Dermis blood vessel endothelial cell (primary cell): ENCODE measurements at regions not wholly inside any gene's neighbourhood (a gene's known extent, or its start where the extent isn't known, plus 50 kb on each side); places are given as distances from the start of the nearest gene placed in this dataset.
A peak's percentile ranks its signal among the peaks of the same experiment; 100 is the strongest.

ENCODE experiments used
- DNase-seq: peaks from one replicate; pipeline ENCODE4 v3.0.0; 2010

- no peak for DNase-seq
Measured at GRCh38 chrY:15404551-15404950, 880.2 kb downstream of the NLGN4Y start.

DNA sequence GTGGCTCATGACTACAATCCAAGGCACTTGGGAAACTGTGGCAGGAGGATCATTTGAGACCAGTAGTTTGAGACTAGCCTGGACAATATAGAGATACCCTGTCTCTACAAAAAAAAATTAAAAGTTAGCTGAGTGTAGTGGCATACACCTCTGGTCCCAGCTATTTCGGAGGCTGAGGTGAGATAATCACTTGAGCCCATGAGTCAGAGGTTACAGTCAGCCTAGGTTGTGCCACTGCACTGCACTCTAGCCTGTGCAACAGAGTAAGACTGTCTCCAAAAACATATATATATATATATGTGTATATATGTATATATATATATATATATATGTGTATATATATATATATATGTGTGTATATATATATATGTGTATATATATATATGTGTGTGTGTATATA, 890.8 kb downstream of the NLGN4Y start:
- no peak for DNase-seq

GRCh38 chrY:15418613-15419012, 894.3 kb downstream of the NLGN4Y start:
- no peak for DNase-seq

DNA sequence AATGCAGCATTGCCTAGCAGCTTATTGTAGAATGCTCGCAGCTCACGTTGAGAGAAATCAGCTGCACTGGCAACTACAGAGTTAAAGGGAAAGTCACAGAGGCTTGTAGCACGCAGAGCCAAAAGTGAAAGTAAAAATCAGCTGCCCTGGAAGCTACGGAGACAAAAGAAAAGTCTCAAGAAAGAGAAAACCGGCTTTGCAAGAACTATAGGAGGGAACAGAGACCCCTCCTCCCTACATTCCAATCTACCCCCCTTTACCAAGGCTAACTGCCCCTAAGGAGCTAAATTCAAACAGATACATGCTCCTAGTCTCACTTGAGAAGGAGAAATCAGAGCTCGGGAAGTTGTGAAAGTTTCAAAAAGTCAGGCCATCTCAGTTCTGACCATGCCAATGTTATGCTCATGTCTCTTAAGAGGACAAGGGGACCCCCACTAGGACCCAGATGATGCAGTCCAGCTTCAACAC, 900.4 kb downstream of the NLGN4Y start:
- peak; percentile 2 for DNase-seq

GRCh38 chrY:15440021-15440695, 915.8 kb downstream of the NLGN4Y start:
- DNase-seq: no peak

DNA sequence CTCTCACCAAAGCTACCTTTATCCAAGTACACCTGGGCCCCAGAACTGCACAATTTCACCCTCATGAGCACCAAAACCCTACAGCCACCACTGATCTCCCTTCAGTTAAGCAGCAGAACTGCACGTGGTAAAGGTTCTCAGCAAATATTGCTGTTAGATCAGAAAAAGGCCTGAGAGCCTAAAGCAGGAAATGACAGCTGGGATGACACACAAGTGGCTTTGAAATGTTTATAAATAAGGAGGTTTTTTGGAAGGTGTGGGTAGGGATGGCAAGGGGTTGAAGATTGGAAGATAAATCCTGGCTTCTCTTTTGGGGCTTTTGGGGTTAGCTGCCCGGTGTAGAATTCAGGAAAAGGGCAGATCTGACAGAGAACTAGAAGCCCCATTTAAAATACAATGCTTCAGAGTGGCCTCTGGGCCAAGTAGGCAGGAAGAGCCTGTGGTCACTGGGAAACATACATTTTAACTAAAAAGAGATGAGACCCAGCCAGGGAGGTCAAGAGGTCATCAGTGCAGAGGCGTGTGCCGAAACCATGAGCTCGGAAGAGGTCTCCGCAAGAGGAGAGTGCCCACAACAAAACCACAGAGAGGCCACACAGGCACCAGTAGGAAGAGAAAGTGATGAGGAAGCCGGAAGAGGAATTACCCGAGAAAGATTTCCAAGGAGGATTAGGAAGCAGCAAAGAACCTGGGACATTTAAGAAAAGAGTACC, 916.5 kb downstream of the NLGN4Y start:
- no peak for DNase-seq

- DNase-seq: no peak
Measured at GRCh38 chrY:15441878-15442277, 917.5 kb downstream of the NLGN4Y start.

GRCh38 chrY:15445871-15446270, 921.5 kb downstream of the NLGN4Y start:
- DNase-seq: no peak

DNA sequence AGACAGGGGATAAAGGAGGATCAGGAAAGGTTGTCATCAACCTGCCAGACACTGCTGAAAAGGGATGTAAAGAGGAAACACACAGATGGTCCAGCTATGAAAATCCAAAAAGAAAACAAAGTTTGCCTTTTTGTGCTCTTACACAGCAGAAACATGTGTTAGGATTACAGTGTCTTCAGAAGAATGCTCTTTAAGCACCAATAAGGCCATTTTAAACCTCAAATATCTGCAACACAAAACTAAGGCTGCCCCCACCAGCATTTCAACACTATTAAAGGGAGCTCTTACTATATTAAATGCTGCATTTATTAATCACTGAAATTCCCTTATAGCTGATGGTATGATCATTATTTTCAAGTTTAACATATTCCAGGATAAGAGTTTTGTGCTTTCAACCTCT, 922.5 kb downstream of the NLGN4Y start:
- DNase-seq: no peak

DNA sequence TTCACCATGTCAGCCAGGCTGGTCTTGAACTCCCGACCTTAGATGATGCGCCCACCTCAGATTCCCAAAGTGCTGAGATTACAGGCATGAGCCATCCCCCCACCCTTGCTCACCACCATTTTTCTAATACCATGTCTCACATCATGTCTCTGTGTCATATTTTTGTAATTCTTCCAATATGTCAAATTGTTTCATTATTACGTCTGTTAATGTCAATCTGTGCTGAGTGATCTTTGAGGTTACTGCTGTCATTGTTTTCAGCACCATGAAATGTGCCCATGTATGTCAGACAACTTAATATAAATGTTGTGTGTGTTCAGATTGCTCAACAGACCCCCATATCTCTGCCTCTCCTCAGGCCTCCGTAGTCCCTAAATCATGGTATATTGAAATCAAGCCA, 923.6 kb downstream of the NLGN4Y start:
- DNase-seq: no peak

DNA sequence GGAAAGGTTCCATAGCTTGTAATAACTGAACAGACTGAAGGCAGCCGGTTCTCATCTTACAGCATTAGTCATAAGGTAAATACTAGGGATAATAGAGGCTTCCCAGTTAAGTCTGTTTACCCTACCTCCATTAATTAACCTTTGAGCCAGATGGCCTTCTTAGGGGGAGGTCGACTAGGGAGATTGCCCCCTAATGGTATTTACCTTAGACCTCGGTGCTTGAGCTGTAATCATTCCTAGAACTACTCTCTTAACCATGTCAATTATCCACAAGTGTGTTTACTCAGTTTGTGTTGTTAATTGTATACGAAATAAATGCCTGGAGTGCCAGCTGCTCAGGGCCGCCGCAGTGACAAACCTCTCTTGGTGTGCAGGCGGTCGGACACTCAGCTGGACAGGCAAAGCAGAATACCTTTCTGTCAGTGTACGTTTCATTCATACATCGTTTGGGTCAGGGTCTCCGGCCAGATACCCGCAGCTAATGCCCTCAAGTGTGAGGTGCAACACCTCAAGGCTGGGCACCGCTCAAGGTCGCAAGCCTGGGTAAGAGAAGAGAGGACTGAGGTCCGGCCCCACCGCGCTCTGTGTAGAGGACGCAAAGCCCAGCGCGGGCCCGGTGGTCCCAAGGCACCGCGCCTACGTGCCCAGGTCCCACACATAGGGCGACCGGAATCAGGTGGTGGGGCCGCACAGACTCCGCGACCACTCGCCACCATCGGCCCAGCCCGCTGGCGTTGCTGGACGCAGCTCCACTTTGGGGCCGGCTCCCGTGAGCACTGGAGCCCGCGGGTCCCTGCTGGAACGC, 931.0 kb downstream of the NLGN4Y start:
- DNase-seq: no peak

GRCh38 chrY:15455980-15456469, 931.7 kb downstream of the NLGN4Y start:
- peak; percentile 1 for DNase-seq

DNA sequence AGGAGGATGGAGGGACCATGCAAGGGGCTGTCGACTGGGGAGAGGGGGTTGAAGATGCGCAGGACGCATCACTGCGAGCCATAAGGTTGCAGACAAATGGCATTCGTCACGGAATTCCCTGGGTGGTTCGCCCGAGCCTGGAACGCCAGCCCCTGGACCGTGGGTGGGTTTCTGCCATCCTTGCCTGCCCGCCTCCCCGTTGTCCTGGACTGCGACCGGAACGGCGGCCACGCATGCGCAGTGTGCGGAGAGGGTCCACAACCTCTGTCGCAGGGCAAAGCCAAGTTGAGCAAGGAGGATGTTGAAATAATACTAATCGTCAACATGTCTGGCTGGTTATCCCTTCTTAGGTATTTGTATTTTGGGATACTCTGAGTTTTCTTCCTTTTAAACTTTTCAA, 932.2 kb downstream of the NLGN4Y start:
- DNase-seq: no peak

DNA sequence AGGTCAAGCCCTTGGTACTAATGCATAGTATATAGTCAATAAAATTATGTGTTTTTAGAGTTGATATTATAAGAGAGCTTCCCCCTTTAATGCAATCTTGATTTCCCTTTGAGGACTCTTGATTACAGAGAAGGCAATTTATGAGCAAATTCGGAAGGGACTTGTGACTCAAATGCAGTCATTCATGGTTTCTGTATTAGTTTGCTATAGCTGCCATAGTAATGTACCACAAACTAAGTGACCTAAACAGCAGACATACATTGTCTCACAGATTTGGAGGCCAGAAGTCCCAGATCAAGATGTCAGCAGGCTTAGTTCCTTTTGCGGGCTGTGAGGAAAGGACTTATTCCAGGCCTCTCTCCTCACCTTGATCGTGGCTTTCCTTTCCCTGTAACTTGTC, 933.4 kb downstream of the NLGN4Y start:
- DNase-seq: no peak

- no peak for DNase-seq
Measured at GRCh38 chrY:15458426-15458825, 934.1 kb downstream of the NLGN4Y start.

DNA sequence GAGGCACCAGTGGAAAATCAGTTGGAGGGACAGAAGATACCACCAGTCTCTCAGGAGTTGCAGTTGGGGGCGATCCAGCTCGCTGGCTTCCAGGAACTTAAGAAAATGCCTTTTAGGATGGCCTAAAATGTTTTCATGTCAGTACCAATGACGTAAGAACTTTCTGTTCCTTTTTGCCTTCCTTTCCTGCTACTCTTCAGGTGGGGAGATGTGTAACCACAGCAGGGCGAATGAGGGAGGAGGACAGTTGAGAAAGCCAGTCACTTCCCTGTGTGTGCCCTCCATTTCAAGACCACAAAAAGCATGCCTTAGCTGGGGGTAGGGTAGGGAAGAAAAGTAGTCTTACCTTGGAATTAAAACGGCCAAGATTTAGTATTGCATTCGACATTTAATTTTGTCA, 941.6 kb downstream of the NLGN4Y start:
- no peak for DNase-seq

DNA sequence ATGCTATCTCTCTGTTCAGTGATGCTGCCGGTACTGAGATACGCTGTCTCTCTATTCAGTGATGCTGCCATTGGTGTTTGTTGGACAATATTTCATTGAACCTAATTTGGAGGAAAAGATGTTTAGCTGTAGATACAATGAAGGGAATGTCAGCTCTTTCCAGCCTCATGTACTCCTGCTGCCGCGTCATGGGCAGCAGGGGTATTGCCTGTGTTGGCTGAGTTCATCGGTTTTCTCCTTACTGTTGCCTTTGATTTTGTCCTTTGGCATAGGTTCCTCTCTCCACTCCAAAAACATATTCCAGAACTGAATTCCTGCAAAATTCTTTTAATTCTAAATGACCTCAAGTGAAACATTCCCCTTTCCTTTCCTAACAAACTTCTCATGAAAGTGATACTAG, 942.6 kb downstream of the NLGN4Y start:
- DNase-seq: no peak

GRCh38 chrY:15468091-15468490, 943.8 kb downstream of the NLGN4Y start:
- no peak for DNase-seq

- no peak for DNase-seq
Measured at GRCh38 chrY:15471371-15471770, 947.0 kb downstream of the NLGN4Y start.

- DNase-seq: no peak
Measured at GRCh38 chrY:15478348-15478963, 954.1 kb downstream of the NLGN4Y start.

GRCh38 chrY:15500536-15500935, 976.2 kb downstream of the NLGN4Y start:
- no peak for DNase-seq

GRCh38 chrY:15501181-15501580, 976.9 kb downstream of the NLGN4Y start:
- no peak for DNase-seq

- DNase-seq: no peak
Measured at GRCh38 chrY:15510288-15510687, 986.0 kb downstream of the NLGN4Y start.
